Right forelimb (tissue), 1 donor: ENCODE measurements at regions not wholly inside any gene's neighbourhood (a gene's known extent, or its start where the extent isn't known, plus 50 kb on each side); places are given as distances from the start of the nearest gene placed in this dataset.
"Not testable (repeated sequence)": the region's sequence is repeated elsewhere in the genome, so short reads cannot be mapped to it uniquely, and the experiment has no call there.

ENCODE experiments used
- DNase-seq: peaks from one replicate; pipeline ENCODE4 v3.0.0-alpha.2; 2018

GRCh38 chrX:75673468-75673867 lies 111.6 kb downstream of the MAGEE2 start:
- DNase-seq = no peak

GRCh38 chrX:75655627-75656026 lies 129.4 kb downstream of the MAGEE2 start:
- DNase-seq = no peak

- no peak for DNase-seq
These were observed 127.0 kb upstream of the ZDHHC15 start for GRCh38 chrX:75649829-75650228.

- DNase-seq = no peak
These were observed 126.2 kb upstream of the ZDHHC15 start for GRCh38 chrX:75648803-75649588.

- no peak for DNase-seq
These were observed 120.0 kb upstream of the ZDHHC15 start for GRCh38 chrX:75642811-75643361.

- DNase-seq = peak; percentile 35
These were observed 115.5 kb upstream of the ZDHHC15 start for GRCh38 chrX:75638332-75638731.

GRCh38 chrX:75625232-75625631 lies 102.4 kb upstream of the ZDHHC15 start:
- DNase-seq = no peak

- DNase-seq = no peak
These were observed 100.7 kb upstream of the ZDHHC15 start for GRCh38 chrX:75623535-75623934.

- no peak for DNase-seq
These were observed 86.6 kb upstream of the ZDHHC15 start for GRCh38 chrX:75609406-75609805.

GRCh38 chrX:75603833-75604232 lies 81.0 kb upstream of the ZDHHC15 start:
- DNase-seq = no peak

GRCh38 chrX:75602022-75602421 lies 79.2 kb upstream of the ZDHHC15 start:
- DNase-seq = not testable (repeated sequence)

GRCh38 chrX:75596178-75596577 lies 73.3 kb upstream of the ZDHHC15 start:
- DNase-seq = no peak

- not testable (repeated sequence) for DNase-seq
These were observed 70.3 kb upstream of the ZDHHC15 start for GRCh38 chrX:75593186-75593585.

GRCh38 chrX:75582511-75582910 lies 59.7 kb upstream of the ZDHHC15 start:
- DNase-seq = no peak
